SK-N-SH (cell line): ENCODE measurements at regions not wholly inside any gene's neighbourhood (a gene's known extent, or its start where the extent isn't known, plus 50 kb on each side); places are given as distances from the start of the nearest gene placed in this dataset.
"Not testable (repeated sequence)": the region's sequence is repeated elsewhere in the genome, so short reads cannot be mapped to it uniquely, and the experiment has no call there.

Source experiments
- CTCF ChIA-PET: fragments of 300-600, 350-600 bp; formaldehyde crosslinking; extraction: SDS; loops from one replicate; lab custom pipeline; 2021; lab: Yijun Ruan, JAX
- POLR2A ChIA-PET: fragments of 350-600 bp; sonication (Branson Sonifier 250); formaldehyde crosslinking; extraction: SDS; loops from one replicate; lab custom pipeline; 2020; ENCODE audit warnings: antibody characterized with exemption, inconsistent platforms; lab: Yijun Ruan, JAX
- DNase-seq: peaks from one replicate; pipeline ENCODE4 v3.0.0; 2012
- H2AFZ ChIP-seq: fragments of 200-600 bp; sonication (generic); 2 replicates; pipeline ENCODE4 v1.8.1; 2016; ENCODE audit warnings: antibody characterized with exemption, mild to moderate bottlenecking, low read depth
- H3F3A ChIP-seq: fragments of 200-600 bp; sonication (generic); replicated peaks from 2 replicates; pipeline ENCODE3; 2016; ENCODE audit warnings: antibody characterized with exemption, mild to moderate bottlenecking; ENCODE audit not compliant: insufficient read depth
- H3K27ac ChIP-seq, 2 experiments: fragments of 200-500 bp in 1 of 2; fragments of 200-600 bp in 1 of 2; sonication (Bioruptor generic) in 1 of 2; sonication (generic), shearing (Covaris generic) in 1 of 2; 2 replicates each; pipeline versions ENCODE4 v1.5.1 to v1.6.1; 2014 to 2016; ENCODE audit warnings: low read depth in 2 of 2, inconsistent platforms in 1 of 2, low read length in 1 of 2, mild to moderate bottlenecking in 1 of 2, mixed read lengths in 1 of 2
- H3K27me3 ChIP-seq: fragments of 200-600 bp; sonication (generic), shearing (Covaris generic); 2 replicates; pipeline ENCODE4 v1.6.1; 2016; ENCODE audit warnings: mixed run types; ENCODE audit not compliant: insufficient read depth
- H3K36me3 ChIP-seq, 2 experiments: fragments of 200-500 bp in 1 of 2; fragments of 200-600 bp in 1 of 2; sonication (Bioruptor generic) in 1 of 2; sonication (generic) in 1 of 2; replicated peaks in 1 of 2; 2 replicates each; pipeline versions ENCODE3 to v1.5.1; 2014 to 2016; ENCODE audit warnings: low read length in 1 of 2, mild to moderate bottlenecking in 1 of 2; ENCODE audit not compliant: insufficient read depth in 2 of 2, control insufficient read depth in 1 of 2
- H3K4me1 ChIP-seq, 2 experiments: fragments of 200-500 bp in 1 of 2; fragments of 200-600 bp in 1 of 2; sonication (Bioruptor generic) in 1 of 2; sonication (generic), shearing (Covaris generic) in 1 of 2; 2 replicates each; pipeline versions ENCODE4 v1.5.1 to v1.6.1; 2014 to 2016; ENCODE audit warnings: low read depth in 1 of 2, low read length in 1 of 2, mixed run types in 1 of 2; ENCODE audit not compliant: insufficient read depth in 2 of 2, control insufficient read depth in 1 of 2
- H3K4me2 ChIP-seq: fragments of 200-600 bp; sonication (generic), shearing (Covaris generic); 2 replicates; pipeline ENCODE4 v1.6.1; 2017; ENCODE audit warnings: mixed run types
- H3K4me3 ChIP-seq, 2 experiments: fragments of 200-500 bp in 1 of 2; fragments of 200-600 bp in 1 of 2; sonication (Bioruptor generic) in 1 of 2; sonication (generic), shearing (Covaris generic) in 1 of 2; 2 replicates each; pipeline versions ENCODE4 v1.5.1 to v1.8.1; 2014 to 2016; ENCODE audit warnings: low read depth in 2 of 2, inconsistent platforms in 1 of 2, low read length in 1 of 2, mild to moderate bottlenecking in 1 of 2, mixed read lengths in 1 of 2, moderate library complexity in 1 of 2
- H3K79me2 ChIP-seq: fragments of 200-600 bp; sonication (generic); 2 replicates; pipeline ENCODE4 v1.8.1; 2017; ENCODE audit warnings: mild to moderate bottlenecking; ENCODE audit not compliant: insufficient read depth
- H3K9ac ChIP-seq: fragments of 200-600 bp; sonication (generic); 2 replicates; pipeline ENCODE4 v1.6.1; 2017; ENCODE audit warnings: mixed run types
- H3K9me2 ChIP-seq: fragments of 200-600 bp; sonication (generic); 2 replicates; pipeline ENCODE4 v1.6.1; 2017; ENCODE audit warnings: mixed run types
- H3K9me3 ChIP-seq: fragments of 200-600 bp; sonication (generic); 2 replicates; pipeline ENCODE4 v1.6.1; 2017; ENCODE audit warnings: mixed run types, mild to moderate bottlenecking, moderate library complexity
- H4K20me1 ChIP-seq: fragments of 200-600 bp; sonication (generic); 2 replicates; pipeline ENCODE4 v1.6.1; 2017; ENCODE audit warnings: mild to moderate bottlenecking, mixed run types; ENCODE audit not compliant: insufficient read depth
- ELF1 ChIP-seq: IDR thresholded peaks from 2 replicates; pipeline ENCODE4 v1.4.0; 2012
- EZH2phosphoT487 ChIP-seq: fragments of 200-600 bp; sonication (generic); IDR thresholded peaks from 2 replicates; pipeline ENCODE4 v1.6.1; 2017; ENCODE audit warnings: low read depth, mixed run types, mild to moderate bottlenecking, antibody characterized with exemption, moderate library complexity, borderline replicate concordance
- FOSL2 ChIP-seq: IDR thresholded peaks from 2 replicates; pipeline ENCODE4 v1.4.0; 2012; ENCODE audit warnings: low read depth, mild to moderate bottlenecking, moderate library complexity, borderline replicate concordance
- FOXM1 ChIP-seq: IDR thresholded peaks from 2 replicates; pipeline ENCODE4 v1.4.0; 2012; ENCODE audit warnings: low read depth, mild to moderate bottlenecking
- GABPA ChIP-seq: IDR thresholded peaks from 2 replicates; pipeline ENCODE4 v1.4.0; 2012; ENCODE audit warnings: low read depth, mild to moderate bottlenecking
- IRF3 ChIP-seq: fragments of 150-350 bp; IDR thresholded peaks from 2 replicates; pipeline ENCODE4 v1.6.1; 2016; ENCODE audit warnings: mild to moderate bottlenecking, low read depth, low read length
- JUND ChIP-seq: IDR thresholded peaks from 2 replicates; pipeline ENCODE4 v1.4.0; 2012
- MAX ChIP-seq: IDR thresholded peaks from 2 replicates; pipeline ENCODE4 v1.4.0; 2012; ENCODE audit warnings: low read depth
- MEF2A ChIP-seq: IDR thresholded peaks from 2 replicates; pipeline ENCODE4 v1.4.0; 2012; ENCODE audit warnings: low read depth, borderline replicate concordance
- NFIC ChIP-seq: IDR thresholded peaks from 2 replicates; pipeline ENCODE4 v1.4.0; 2012; ENCODE audit warnings: borderline replicate concordance
- NRF1 ChIP-seq: IDR thresholded peaks from 2 replicates; pipeline ENCODE4 v1.6.1; 2012; ENCODE audit warnings: low read depth, mild to moderate bottlenecking, low read length
- PBX3 ChIP-seq: IDR thresholded peaks from 2 replicates; pipeline ENCODE4; 2012
- RAD21 ChIP-seq: IDR thresholded peaks from 2 replicates; pipeline ENCODE4 v1.6.1; 2012; ENCODE audit warnings: mild to moderate bottlenecking, low read length
- RFX5 ChIP-seq: IDR thresholded peaks from 2 replicates; pipeline ENCODE4 v1.6.1; 2012; ENCODE audit warnings: mild to moderate bottlenecking, improper control_type of control experiment, low read length
- TAF1 ChIP-seq: IDR thresholded peaks from 2 replicates; pipeline ENCODE4 v1.6.1; 2012; ENCODE audit warnings: low read depth, mild to moderate bottlenecking, low read length, moderate library complexity, borderline replicate concordance
- TEAD4 ChIP-seq: IDR thresholded peaks from 2 replicates; pipeline ENCODE4 v1.4.0; 2012; ENCODE audit warnings: mild to moderate bottlenecking, borderline replicate concordance; ENCODE audit not compliant: insufficient read depth
- YY1 ChIP-seq: IDR thresholded peaks from 2 replicates; pipeline ENCODE4 v1.4.0; 2012; ENCODE audit warnings: low read depth, mild to moderate bottlenecking
- WGBS: methylation state at CpG from one replicate; pipeline ENCODE4 v1.1.6; 2017; ENCODE audit warnings: low lambda C conversion rate; 5-methylcytosine and 5-hydroxymethylcytosine counted together
- TF ChIP-seq, protein P1 (sequence below): IDR thresholded peaks from 2 replicates; pipeline ENCODE4 v1.4.0; 2012; ENCODE audit warnings: low read depth, borderline replicate concordance

DNA sequence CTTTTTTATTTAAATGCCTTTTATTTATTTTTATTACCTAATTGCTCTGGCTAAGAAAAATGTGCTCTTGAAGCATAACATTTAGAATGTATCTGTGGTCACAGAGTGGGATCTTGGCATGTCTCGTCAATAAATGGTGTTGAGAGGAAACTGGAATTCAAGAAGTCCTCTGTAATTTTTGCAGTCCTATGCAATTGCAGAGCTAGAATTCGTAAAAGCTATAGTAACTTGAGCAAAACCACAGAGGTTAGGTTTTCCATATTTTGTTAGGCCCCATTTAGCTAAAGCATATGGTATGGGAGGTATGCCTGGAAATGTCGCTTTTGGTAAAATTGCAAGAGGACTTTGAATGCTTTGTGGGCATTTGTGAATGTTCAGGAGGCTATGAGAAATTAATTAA is 466.7 kb upstream of the NFIA start (continued):
- TF ChIP-seq IRF3 = no peak
- no peak for TF ChIP-seq ELF1

GRCh38 chr1:60612790-60613189 is 469.6 kb upstream of the NFIA start:
- no peaks in the 10 kb centered on the region for H3F3A ChIP-seq

GRCh38 chr1:60606921-60607320 is 475.4 kb upstream of the NFIA start:
- H3K36me3 ChIP-seq, H3K9me2 ChIP-seq, H4K20me1 ChIP-seq, H3K27ac ChIP-seq, H3K4me1 ChIP-seq, H3K4me2 ChIP-seq, H3K4me3 ChIP-seq, POLR2A ChIA-PET, H3K27me3 ChIP-seq, DNase-seq, H3F3A ChIP-seq, H3K9me3 ChIP-seq, H2AFZ ChIP-seq, H3K79me2 ChIP-seq, H3K9ac ChIP-seq: not testable (repeated sequence)
- 61% methylated on average over 1 of the region's 1 CpG for WGBS
- CTCF ChIA-PET = interaction anchor here (1.1 kb wide), 1 partner anchor 9 kb away, joined by 4 read pairs; no protein-coding TSS in a partner anchor

More at GRCh38 chr1:60612790-60613189, 469.6 kb upstream of the NFIA start:
- H3K27me3 ChIP-seq = no peaks in the 10 kb centered on the region
- H3K9me2 ChIP-seq = no peaks in the 10 kb centered on the region
- H3K4me3 ChIP-seq = no peak overlapping the region
- H3K4me2 ChIP-seq = no peak overlapping the region
- H3K36me3 ChIP-seq = no peaks in the 10 kb centered on the region
- no peaks in the 10 kb centered on the region for H3K4me1 ChIP-seq
- ChIA-PET POLR2A (no interaction called here), CTCF (interaction anchor here (1.1 kb wide), 1 partner anchor 80 kb away, joined by 3 read pairs; no protein-coding TSS in a partner anchor)
- peaks cover 5% of the 10 kb centered on the region; the same call in 1 of the 2 replicates for H3K9me3 ChIP-seq
- no peak overlapping the region for H2AFZ ChIP-seq
- no peak for DNase-seq
- TF ChIP-seq, protein P1, sequence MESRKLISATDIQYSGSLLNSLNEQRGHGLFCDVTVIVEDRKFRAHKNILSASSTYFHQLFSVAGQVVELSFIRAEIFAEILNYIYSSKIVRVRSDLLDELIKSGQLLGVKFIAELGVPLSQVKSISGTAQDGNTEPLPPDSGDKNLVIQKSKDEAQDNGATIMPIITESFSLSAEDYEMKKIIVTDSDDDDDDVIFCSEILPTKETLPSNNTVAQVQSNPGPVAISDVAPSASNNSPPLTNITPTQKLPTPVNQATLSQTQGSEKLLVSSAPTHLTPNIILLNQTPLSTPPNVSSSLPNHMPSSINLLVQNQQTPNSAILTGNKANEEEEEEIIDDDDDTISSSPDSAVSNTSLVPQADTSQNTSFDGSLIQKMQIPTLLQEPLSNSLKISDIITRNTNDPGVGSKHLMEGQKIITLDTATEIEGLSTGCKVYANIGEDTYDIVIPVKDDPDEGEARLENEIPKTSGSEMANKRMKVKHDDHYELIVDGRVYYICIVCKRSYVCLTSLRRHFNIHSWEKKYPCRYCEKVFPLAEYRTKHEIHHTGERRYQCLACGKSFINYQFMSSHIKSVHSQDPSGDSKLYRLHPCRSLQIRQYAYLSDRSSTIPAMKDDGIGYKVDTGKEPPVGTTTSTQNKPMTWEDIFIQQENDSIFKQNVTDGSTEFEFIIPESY = no peak
- no peak for TF ChIP-seq TEAD4
- TF ChIP-seq EZH2phosphoT487 = no peak
- no peak for TF ChIP-seq RAD21
- TF ChIP-seq GABPA = no peak
- no peak for TF ChIP-seq IRF3
- TF ChIP-seq NRF1 = no peak
- TF ChIP-seq ELF1 = no peak
- TF ChIP-seq TAF1 = no peak
- no peak for TF ChIP-seq JUND
- TF ChIP-seq FOXM1 = no peak
- TF ChIP-seq PBX3 = no peak
- TF ChIP-seq RFX5 = no peak
- TF ChIP-seq MAX = no peak
- no peak for TF ChIP-seq NFIC
- TF ChIP-seq MEF2A = no peak
- no peak for TF ChIP-seq YY1
- TF ChIP-seq FOSL2 = no peak
- H3K79me2 ChIP-seq = no peaks in the 10 kb centered on the region
- no peak overlapping the region for H3K9ac ChIP-seq
- H4K20me1 ChIP-seq = no peaks in the 10 kb centered on the region
- WGBS = 88% methylated on average over 4 of the region's 4 CpGs
- H3K27ac ChIP-seq = no peak overlapping the region
